ENCODE measurements at regions not wholly inside any gene's neighbourhood (a gene's known extent, or its start where the extent isn't known, plus 50 kb on each side); places are given as distances from the start of the nearest gene placed in this dataset.

DNA sequence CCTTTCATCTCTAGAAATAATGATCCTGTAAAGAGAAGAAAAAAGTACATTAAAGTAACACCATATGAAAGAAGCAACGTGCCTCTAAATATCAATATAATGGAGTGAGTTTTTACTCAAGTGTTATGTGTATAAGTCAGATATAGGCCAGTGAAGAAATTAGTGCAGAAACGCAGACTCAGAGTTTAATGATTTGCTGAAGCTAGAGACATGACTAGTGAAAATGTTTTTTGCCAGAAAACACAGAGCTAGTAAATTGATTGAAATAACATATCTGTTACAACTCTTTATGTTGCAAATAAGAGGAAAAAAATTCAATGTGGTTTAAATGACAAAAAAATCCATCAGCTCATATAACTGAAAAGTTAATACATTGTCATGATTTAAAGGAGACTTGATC lies 217.2 kb upstream of the NXPH2 start:
- DNase-seq: no peak

DNA sequence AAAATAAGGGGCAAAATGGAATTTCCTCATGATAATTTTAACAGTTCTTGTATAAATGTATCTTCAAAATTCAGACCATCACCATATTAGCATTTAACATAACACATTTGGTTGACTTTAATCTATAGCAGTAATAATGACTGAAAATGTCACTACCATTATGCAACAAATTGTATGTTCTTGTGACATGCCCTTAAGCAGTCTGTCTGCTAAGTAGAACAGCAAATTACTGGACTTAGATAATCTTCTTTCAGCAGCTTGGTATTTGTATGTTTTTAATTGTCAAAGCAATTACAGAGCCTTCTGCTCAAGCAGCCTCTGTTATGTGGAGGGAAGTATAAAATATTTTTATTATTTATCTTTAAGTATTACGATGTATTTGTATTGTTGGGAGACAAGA lies 214.3 kb upstream of the NXPH2 start:
- DNase-seq: no peak

DNA sequence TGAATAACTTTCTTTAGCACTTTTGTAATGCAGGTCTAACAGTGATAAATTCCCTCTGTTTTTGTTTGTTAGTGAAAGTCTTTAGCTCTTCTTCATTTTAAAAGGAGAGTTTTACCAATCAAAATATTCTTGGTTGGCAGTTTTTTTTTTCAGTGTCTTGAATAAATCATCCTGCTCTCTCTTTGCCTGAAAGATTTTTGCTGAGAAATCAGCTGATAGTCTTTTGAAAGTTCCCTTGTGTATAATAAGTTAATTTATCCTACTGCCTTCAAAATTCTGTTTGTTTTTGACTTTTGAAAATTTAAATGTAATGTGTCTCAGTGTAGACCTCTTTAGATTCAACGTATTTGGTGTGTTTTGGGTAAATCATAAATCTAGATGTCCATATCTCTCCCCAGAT lies 205.7 kb upstream of the NXPH2 start:
- no peak for DNase-seq

DNA sequence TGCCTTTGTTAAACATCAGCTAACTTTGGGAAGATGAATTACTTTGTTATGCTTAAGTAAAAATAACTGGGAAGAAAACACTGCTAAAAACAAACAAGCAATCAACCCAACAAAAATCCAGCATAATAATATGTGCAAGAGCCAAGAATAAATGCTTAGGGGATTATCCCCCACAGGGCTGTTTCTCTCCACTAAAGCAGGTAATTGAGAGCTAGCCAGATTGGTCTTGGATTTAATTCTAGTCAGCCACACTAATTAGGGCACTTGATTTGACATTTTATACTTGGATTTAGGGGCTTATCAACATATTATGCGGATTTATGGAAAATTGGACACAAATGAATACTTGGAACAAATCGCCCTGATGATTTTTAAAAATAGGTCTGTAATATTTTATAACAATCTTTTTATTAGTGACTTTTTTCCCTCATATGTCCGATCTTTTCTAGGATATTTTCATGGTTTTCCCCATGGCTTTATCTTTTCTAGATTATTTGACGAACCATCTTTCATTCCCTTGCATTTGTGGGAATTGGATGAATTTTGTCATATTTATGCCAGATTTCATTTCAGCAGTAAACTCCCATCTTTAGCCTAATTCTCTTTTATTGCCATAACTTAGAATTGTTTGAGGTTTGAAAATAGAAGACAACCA lies 199.1 kb upstream of the NXPH2 start:
- no peak for DNase-seq

DNA sequence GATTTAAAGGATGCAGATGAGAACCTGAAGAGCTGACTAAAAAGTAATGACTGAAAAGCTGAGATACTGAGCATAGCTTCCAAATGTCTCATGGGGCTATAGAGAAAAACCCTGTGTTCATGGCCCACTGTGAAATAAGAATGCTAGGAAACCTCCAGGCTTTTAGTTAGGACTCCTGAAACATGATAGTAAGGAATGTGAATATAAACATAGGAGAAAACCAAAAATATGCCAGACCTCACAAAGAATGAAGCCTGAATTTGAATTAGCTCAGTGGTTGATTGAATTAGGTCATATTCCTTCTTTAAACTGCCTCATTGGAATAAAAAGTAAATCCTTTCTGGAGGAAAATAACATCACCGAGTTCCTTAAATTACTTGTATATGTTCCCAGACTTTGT lies 194.5 kb upstream of the NXPH2 start:
- DNase-seq: no peak

DNA sequence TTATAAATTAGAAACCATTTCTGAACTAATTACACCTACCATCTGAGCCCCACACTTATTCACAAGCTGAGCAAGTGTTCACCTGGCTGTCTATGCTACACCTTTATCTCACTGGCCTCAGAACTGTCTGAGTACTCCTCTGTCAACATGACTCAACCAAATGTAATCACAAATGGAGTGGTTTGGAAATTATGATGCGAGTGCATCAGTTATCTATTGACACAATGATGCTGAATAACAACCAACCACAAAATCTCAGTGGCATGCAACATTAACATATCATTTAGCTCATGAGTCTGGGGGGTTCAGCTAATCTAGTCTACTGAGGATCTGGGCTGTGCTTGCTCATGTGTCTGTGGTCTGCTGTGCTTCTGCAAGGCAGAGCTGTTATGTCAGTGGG lies 184.2 kb upstream of the NXPH2 start:
- no peak for DNase-seq

DNA sequence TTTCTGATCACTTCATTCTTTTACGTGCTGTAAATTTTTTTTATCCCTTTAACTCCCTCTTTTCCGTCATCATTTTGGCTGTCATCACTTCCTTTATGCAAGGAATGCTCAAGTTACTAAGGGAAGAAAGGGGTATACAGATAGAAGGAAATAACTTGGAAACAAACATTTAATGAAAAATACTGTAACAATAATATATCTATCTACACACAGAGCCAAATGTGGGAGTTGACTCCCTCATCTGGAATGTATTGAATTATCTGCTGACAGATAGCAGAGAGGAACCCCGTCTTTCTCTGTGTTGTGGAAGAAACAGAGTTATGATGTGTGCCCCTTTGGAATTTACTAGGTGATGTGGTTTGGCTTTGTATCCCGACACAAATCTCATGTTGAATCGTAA lies 182.5 kb upstream of the NXPH2 start:
- DNase-seq: no peak

DNA sequence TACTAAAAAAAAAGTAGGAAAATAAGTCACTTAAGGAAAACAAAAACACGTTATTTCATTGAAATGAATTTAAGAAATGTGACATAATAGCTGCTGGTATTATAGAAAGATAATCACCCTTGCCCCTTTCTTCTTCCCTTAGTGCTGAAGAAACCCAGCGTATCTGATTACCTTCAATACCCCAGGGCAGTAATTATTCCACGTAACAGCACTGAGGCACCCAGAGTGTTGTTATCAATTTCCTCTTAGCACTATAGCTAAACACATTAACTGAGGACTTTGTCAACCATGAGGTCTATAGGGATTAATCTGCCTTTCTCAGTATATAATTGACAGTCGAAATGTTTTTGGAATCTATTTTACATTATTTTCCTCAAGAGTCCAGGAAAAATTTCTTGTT lies 180.0 kb upstream of the NXPH2 start:
- DNase-seq: no peak

DNA sequence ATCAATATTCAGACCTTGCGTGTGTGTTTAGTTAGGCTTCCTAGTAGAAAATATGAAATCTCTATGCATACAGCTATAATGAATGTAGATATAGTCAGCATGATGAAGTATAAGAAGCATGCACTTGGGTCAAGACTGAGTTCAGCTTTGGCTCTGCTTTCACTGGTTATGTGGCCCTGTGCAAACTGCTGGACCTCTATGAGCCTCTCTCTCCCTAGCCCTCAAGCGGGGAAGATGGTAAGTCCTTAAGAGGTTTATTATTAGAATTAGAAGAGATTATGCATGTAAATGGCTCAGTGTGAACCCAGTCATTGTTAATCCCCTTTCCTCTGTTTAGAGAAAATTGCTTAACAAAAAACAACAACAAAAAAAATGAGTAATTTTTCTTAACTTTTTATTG lies 178.8 kb upstream of the NXPH2 start:
- DNase-seq: no peak

DNA sequence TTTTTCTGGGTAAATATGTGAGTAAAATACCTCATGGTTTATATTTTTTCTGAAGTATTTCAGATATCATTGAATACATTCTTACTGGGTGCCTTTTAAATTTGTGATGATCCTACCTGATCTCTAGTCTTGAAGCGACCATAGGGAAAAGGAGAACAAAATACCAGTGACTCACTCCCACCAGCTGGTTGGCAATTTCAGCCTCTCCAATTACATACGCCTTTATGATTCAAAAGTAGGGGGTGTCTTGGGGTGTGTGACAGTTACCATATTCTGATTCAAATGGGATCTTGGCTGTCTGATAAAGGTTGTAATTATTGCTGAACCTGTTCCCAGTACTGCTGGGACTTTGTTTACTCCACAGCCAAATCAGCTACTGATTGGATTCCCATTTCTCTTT lies 175.9 kb upstream of the NXPH2 start:
- no peak for DNase-seq

DNA sequence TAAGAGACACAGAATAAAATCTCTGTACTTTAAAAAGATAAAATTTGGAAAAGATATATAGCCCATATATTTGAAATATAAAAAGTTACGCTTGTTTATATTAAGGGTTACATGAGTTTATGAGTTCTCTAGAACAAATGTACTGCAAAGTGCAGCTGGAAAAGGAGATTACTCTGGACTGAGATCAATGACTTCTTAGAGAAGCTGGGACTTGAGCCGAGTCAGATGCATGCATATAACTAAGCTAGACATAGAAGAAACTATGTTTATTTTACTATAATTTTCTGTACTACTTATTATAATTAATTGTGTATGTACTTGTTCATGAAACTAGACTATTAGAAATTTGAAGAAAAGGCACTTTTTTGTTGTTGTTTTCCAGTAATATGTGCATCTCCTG lies 170.3 kb upstream of the NXPH2 start:
- no peak for DNase-seq

DNA sequence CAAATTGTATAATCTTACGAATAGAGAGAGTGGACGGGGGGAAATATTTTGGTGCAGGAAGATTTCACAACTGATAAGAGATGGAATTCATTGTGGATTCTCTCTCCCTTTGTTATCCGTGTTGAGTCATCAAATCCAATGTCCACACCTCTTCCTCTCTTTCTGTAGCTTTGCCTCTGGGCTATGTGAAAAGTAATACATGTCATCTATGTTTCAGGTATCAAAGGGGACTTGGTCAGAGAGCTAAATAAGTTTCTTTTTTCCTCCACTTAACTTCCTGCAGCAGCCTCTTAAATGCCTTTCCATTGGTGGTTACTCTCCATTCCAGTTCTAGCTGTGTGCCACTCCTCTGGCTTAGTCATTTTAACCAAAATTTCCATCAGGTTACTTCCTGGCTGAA lies 169.3 kb upstream of the NXPH2 start:
- DNase-seq: no peak

DNA sequence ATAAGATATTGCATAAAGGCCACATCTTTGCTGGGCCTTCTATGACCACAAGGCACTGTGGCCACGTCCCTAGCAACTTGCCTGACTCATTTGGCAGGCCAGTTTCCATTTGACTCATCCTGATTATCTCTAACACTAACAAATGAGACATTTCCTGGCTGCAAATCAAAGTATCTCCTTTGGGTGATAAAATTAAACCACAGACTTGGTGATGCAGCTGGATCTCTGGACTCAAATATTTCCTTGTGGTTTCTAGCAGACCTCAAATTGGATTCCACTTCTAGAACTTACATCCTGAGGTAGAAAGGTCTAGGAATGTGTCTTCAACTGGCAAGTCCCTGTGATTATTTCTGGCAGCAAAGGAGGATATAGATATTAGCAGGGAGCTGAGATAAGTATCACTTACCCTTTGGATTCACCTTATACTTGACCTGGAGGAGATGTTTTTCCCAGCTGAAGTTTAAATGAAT lies 167.9 kb upstream of the NXPH2 start:
- DNase-seq: no peak

DNA sequence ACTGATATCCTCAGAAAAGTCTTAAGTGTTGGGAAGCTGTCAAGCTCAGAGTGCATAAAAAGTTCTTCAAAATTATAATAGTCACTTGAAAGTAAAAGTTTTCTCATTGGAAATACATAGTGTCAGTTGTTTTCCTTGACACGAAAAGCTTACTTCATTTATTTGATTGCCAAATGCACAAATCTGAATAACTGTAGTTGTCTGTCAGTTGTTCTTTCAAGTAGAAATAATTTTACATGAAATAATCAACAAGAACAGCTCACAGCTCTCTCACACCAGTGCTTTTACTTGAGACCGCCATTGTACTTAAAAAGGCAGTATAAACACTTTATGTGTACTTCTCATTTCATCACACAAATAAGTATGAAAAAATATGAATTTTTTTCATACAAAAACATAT lies 163.3 kb upstream of the NXPH2 start:
- DNase-seq: no peak

DNA sequence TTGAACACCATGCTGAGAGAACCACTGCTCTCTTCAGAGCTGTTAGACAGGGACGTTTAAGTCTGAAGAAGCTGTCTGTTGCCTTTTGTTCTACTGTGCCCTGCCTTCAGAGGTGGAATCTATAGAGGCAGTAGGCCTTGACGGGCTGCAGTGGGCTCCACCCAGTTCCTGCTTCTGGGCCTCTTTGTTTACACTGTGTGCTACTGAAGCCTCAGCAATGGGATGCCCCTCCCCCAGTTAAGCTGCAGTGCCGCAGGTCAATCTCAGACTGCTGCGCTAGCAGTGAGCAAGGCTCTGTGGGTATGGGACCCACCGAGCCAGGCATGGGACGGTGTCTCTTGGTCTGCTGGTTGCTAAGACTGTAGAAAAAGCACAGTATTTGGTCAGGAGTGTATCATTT lies 162.3 kb upstream of the NXPH2 start:
- DNase-seq: no peak

DNA sequence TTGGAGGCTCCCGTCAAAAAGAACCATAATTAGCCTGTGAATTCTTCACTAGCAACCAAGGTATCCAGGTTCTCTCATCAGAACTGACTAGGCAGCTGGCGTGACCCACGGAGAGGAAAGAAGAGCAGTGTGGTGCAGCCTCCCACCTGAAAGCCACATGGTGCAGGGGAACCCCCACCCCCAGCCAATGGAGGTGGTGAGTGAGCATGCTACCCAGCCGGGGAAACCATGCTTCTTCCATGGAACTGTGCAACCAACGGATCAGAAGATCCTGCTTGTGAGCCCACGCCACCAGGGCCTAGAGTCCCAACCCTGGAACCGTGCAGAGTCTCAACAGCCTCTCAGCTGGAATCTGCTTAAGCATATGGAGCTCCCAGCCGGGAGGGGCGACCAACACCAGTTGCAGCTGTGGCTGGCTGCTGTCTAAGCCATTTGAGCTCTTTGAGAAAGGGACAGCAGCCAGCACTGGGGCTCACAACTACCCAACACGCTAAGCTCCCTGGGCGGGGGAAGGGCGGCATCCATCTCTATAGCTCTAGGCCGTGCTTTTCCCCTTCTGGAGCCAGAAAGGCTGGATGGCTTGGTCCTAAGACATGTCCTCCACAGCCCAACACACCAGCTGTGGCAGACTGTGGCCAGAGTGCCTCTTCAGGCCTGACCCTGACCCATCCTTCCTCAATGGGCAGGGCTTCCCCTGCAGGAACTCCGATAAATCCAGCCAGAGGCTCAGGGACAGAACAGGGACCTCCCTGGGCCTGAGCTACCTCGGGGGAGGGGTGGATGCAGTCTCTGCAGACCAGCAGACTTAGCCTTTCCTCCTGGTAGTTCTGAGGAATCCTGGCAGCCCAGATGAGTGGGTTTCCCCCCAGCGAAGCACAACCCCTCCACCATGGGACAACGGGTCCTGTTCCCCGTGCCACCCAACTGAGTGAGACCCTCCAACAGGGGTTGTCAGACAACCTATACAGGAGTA lies 151.4 kb upstream of the NXPH2 start:
- no peak for DNase-seq

DNA sequence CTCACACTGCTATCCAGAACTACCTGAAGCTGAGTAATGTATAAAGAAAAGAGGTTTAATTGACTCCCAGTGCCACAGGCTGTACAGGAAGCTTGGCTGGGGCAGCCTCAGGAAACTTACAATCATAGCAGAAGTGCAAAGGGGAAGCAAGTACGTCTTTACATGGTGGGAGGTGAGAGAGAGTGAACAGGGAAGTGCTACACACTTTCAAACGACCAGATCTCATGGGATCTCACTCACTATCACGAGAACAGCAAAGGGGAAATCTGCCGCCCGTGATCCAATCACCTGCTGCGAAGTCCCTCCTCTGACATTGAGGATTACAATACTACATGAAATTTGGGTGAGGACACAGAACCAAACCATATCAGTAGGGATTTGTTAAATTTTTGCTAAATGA lies 150.4 kb upstream of the NXPH2 start:
- DNase-seq: no peak

DNA sequence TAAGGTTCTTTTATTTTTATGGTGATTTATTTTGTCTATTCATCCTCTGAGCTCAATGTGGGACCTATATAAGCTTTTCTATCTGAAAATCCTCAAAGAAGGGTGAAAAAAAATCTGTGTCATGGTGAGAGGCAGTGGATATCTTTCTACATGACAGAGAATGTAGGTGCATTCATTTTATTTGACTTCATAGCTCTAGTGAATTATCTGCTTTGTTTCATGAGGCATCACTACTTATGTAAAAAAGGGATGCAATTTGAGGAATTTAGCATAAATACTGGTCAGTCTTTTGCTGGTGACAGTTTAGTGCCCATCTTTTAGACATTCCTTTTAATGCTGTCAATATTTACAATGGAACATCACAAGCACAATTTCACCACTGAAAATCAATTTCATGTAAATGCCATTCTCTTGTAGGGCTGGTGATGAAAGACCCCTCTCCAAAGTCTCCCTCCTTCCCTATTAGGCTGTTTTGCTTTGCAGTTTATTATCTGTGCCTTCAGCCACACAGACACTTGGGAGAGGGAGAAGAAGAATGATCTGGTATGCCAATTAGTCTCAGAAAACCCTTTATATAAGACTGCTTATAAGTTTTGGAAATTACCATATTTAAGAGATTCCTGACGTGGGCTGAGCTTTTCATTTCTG lies 148.3 kb upstream of the NXPH2 start:
- no peak for DNase-seq

DNA sequence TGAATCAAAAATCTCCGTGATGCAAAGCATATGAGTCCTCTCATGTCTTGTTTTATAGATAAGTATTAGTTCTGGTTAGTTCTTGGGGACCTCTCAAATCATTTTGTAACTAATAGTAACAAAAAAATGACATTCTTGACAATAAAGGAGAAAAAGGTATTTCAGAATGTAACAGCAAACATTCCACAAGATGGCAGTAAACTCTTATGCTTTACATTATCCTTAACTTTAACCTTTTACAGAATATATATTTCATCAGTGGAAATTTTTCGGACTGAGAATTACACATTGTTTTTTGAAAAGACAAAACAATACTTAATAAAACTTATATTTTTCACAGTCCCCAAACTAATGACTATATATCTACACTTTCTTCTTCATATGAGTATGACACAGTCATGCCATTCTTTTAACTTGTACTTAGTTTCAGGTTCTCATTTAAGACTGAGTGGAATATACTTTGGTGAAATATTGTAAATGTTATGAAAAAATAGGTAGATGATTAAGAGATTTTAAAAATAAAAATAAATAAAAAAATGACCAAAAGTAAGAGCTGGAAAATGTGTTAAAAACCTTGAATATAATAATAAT lies 142.9 kb upstream of the NXPH2 start:
- DNase-seq: no peak

DNA sequence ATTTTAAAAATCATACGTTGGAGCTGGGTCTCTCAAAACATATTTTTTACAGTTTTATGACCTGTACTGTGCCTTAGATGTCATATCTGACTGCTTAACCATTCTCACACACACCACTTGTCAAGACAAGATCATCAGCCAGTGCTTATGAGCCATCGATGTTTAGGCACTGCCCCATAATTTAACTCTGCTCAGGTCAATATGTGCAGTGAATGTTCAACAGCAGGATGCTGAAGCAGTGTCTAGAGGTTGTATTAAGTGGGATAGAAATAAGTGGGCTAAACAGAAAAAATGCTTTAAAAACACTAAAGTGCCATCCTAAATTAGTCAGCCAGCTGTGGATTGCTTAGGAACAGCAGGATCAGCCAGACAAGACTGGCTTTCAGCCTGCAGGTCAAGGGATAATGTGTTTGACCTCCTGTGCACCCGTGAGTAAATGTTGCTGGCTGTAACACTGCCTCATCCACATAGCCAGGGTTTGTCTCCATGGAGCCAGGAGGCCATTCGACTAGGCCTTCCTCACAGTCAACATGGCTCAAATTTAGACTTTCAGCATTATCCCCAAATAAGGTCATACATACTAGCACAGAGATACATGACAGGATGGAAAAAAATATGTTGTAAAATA lies 139.0 kb upstream of the NXPH2 start:
- no peak for DNase-seq

DNA sequence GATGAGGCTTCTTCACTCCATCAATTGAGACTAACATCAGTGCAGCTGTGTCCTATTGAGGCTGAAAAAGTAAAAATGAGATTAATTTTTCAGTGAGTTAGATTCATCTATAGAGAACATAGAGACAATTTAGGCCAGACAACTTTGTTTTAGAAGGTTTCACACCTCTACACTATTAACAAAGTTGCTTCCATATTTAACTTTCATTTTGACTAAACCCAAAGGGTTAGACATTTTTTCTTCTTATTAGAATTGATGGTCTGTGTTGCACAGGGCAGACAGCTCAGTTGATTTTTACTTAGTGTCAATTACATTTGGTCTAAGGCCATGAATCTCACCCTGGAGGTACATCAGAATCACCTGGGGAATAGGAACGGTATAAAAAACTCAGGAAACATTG lies 130.2 kb upstream of the NXPH2 start:
- no peak for DNase-seq

DNA sequence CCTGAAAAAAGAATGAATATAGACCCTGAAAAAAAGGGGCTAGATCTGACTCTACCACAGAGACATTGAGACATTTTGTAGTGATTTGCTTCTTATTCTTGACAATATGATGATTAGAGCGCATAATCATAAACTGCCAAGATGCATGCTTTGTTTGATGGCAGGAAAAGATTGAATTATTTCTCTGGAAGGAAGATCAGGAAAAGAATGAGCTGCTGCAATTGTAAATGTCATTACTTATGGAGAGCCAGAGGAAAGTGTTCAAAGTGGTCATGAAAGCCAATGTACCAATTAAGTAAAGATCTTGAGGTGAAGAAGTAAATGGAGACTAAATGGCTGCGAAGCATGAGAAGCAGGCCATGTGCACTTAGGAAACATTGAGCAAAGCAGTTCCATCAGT lies 126.4 kb upstream of the NXPH2 start:
- DNase-seq: no peak

DNA sequence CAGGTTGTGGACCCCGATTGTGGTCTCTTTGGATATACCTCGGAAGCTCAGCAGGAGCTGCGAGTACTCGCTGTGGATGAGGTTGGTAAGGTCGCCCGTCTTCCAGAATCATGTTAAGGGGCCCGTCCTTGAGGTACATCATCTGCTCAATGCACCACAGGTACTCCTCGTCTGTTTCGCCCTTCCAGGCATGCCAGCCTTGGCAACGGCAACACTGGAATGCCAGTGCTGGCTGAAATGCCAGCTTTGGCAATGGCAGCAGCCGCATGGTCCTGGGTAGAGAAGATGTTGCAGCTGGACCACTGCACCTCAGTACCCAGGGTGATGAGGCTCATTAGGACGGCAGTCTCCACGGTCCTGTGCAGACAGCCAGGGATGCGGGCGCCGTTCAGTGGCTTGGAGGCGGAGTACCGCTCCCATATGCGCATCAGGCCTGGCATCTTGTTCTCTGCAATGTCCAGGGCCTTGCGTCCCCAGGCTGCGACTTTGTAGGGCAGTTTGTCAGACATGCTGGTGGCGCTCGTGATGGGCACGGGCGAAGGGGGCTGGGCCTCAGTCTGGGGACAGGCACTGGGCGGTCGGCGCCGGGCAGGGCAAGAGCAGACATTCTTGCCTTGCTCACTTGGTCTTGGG lies 122.2 kb upstream of the NXPH2 start:
- no peak for DNase-seq
